IMR-90 (cell line): ENCODE measurements at regions not wholly inside any gene's neighbourhood (a gene's known extent, or its start where the extent isn't known, plus 50 kb on each side); places are given as distances from the start of the nearest gene placed in this dataset.

Source experiments
- ATAC-seq: fragments of 200-7000 bp; cut with Tn5 transposase; 2 replicates; pipeline ENCODE4 v1.9.1; 2020; ENCODE audit warnings: low read depth, mild to moderate bottlenecking, moderate library complexity
- BruUV-seq: library from RNA; stranded (reverse); fragments of 400-500 nt; replicated peaks from 2 replicates; lab custom pipeline; 2021; lab: Mats Ljungman, UMichigan
- CTCF ChIA-PET: fragments of 300-600 bp; formaldehyde crosslinking; extraction: SDS; loops from one replicate; lab custom pipeline; 2021; ENCODE audit warnings: antibody characterized with exemption; lab: Yijun Ruan, JAX
- POLR2A ChIA-PET: fragments of 300-600 bp; sonication (Branson Sonifier 250); formaldehyde crosslinking; loops from one replicate; lab custom pipeline; 2022; ENCODE audit warnings: antibody characterized with exemption; ENCODE audit not compliant: unreplicated experiment; lab: Charles Lee
- DNase-seq: peaks from one replicate; pipeline ENCODE4 v3.0.0; 2013
- H2AFZ ChIP-seq: replicated peaks from 2 replicates; pipeline ENCODE3; 2013; ENCODE audit warnings: low read length, mild to moderate bottlenecking; ENCODE audit not compliant: poor library complexity
- H2AK5ac ChIP-seq: 2 replicates; pipeline ENCODE4 v1.6.1; 2013; ENCODE audit warnings: low read depth, low read length, inconsistent platforms
- H2AK9ac ChIP-seq: replicated peaks from 2 replicates; pipeline ENCODE3; 2013; ENCODE audit warnings: mild to moderate bottlenecking, low read depth, low read length, moderate library complexity; ENCODE audit not compliant: poor library complexity
- H2BK120ac ChIP-seq: 2 replicates; pipeline ENCODE4 v1.6.1; 2013; ENCODE audit warnings: low read depth, low read length, inconsistent platforms
- H2BK15ac ChIP-seq: 3 replicates; pipeline ENCODE4 v1.6.1; 2013; ENCODE audit warnings: low read depth, low read length, inconsistent platforms
- H2BK20ac ChIP-seq: 2 replicates; pipeline ENCODE4 v1.6.1; 2013; ENCODE audit warnings: low read depth, mild to moderate bottlenecking, inconsistent platforms, low read length, moderate library complexity
- H2BK5ac ChIP-seq: 2 replicates; pipeline ENCODE4 v1.6.1; 2013; ENCODE audit warnings: mild to moderate bottlenecking, low read depth, low read length, inconsistent platforms; ENCODE audit not compliant: poor library complexity, severe bottlenecking
- H3K14ac ChIP-seq: replicated peaks from 2 replicates; pipeline ENCODE4 v1.6.1; 2013; ENCODE audit warnings: low read depth, low read length, inconsistent platforms
- H3K18ac ChIP-seq: 2 replicates; pipeline ENCODE4 v1.6.1; 2013; ENCODE audit warnings: low read depth, low read length, control low read depth
- H3K23ac ChIP-seq: 2 replicates; pipeline ENCODE4 v1.6.1; 2013; ENCODE audit warnings: low read depth, low read length, inconsistent platforms
- H3K27ac ChIP-seq: 2 replicates; pipeline ENCODE4 v1.5.1; 2013; ENCODE audit warnings: mild to moderate bottlenecking, control low read depth, low read length; ENCODE audit not compliant: insufficient read depth
- H3K27me3 ChIP-seq: 2 replicates; pipeline ENCODE4 v1.6.1; 2013; ENCODE audit warnings: low read length; ENCODE audit not compliant: control insufficient read depth, insufficient read depth
- H3K36me3 ChIP-seq: 2 replicates; pipeline ENCODE4 v1.6.1; 2013; ENCODE audit warnings: low read length, mixed read lengths; ENCODE audit not compliant: control insufficient read depth, insufficient read depth
- H3K4ac ChIP-seq: 2 replicates; pipeline ENCODE4 v1.6.1; 2013; ENCODE audit warnings: low read depth, low read length, inconsistent platforms
- H3K4me1 ChIP-seq: 2 replicates; pipeline ENCODE4 v1.6.1; 2013; ENCODE audit warnings: low read length, mixed read lengths; ENCODE audit not compliant: control insufficient read depth, insufficient read depth
- H3K4me2 ChIP-seq: 2 replicates; pipeline ENCODE4 v1.6.1; 2013; ENCODE audit warnings: low read depth, mild to moderate bottlenecking, control low read depth, low read length, moderate library complexity
- H3K4me3 ChIP-seq: 2 replicates; pipeline ENCODE4 v1.5.1; 2013; ENCODE audit warnings: low read depth, mild to moderate bottlenecking, control low read depth, low read length, moderate library complexity; ENCODE audit not compliant: insufficient read depth
- H3K56ac ChIP-seq: 2 replicates; pipeline ENCODE4 v1.6.1; 2013; ENCODE audit warnings: low read length, inconsistent platforms; ENCODE audit not compliant: insufficient read depth; ENCODE audit errors: extremely low read depth
- H3K79me1 ChIP-seq, 2 experiments: 2 replicates each; pipeline ENCODE4 v1.6.1; 2013; ENCODE audit warnings: low read length in 2 of 2, inconsistent platforms in 1 of 2, low read depth in 1 of 2
- H3K9ac ChIP-seq: 2 replicates; pipeline ENCODE4 v1.6.1; 2013; ENCODE audit warnings: low read depth, low read length, control low read depth
- H3K9me1 ChIP-seq: 2 replicates; pipeline ENCODE4 v1.6.1; 2013; ENCODE audit warnings: low read length, inconsistent platforms; ENCODE audit not compliant: insufficient read depth
- H3K9me3 ChIP-seq: 2 replicates; pipeline ENCODE4 v1.6.1; 2013; ENCODE audit warnings: low read length; ENCODE audit not compliant: control insufficient read depth, insufficient read depth
- H4K20me1 ChIP-seq: 2 replicates; pipeline ENCODE4 v1.6.1; 2013; ENCODE audit warnings: low read length, inconsistent platforms; ENCODE audit not compliant: insufficient read depth
- H4K5ac ChIP-seq: 2 replicates; pipeline ENCODE4 v1.6.1; 2013; ENCODE audit warnings: mild to moderate bottlenecking, low read depth, low read length, control low read depth
- H4K8ac ChIP-seq, 2 experiments: 2 replicates each; pipeline ENCODE4 v1.6.1; 2013; ENCODE audit warnings: low read depth in 2 of 2, low read length in 2 of 2, control low read depth in 1 of 2, inconsistent platforms in 1 of 2
- H4K91ac ChIP-seq: 2 replicates; pipeline ENCODE4 v1.6.1; 2013; ENCODE audit warnings: low read depth, low read length, inconsistent platforms; ENCODE audit not compliant: insufficient read depth
- BHLHE40 ChIP-seq: fragments of 150-350 bp; IDR thresholded peaks from 2 replicates; pipeline ENCODE4 v1.6.1; 2016; ENCODE audit warnings: mild to moderate bottlenecking, low read depth, low read length
- CHD1 ChIP-seq: IDR thresholded peaks from 2 replicates; pipeline ENCODE4 v1.6.1; 2012; ENCODE audit warnings: low read depth, low read length, improper control_type of control experiment
- CTCF ChIP-seq: conservative IDR thresholded peaks from 2 replicates; pipeline ENCODE4 v1.5.1; 2012; ENCODE audit warnings: mild to moderate bottlenecking, low read depth, low read length, improper control_type of control experiment
- ELK1 ChIP-seq: fragments of 150-350 bp; IDR thresholded peaks from 2 replicates; pipeline ENCODE4 v1.6.1; 2016; ENCODE audit warnings: low read depth, mild to moderate bottlenecking, low read length, moderate library complexity, borderline replicate concordance
- FOS ChIP-seq: fragments of 150-350 bp; IDR thresholded peaks from 2 replicates; pipeline ENCODE4 v1.6.1; 2016; ENCODE audit warnings: low read depth, low read length
- MAFK ChIP-seq: IDR thresholded peaks from 2 replicates; pipeline ENCODE4 v1.6.1; 2012; ENCODE audit warnings: low read depth, low read length, improper control_type of control experiment
- MXI1 ChIP-seq: IDR thresholded peaks from 2 replicates; pipeline ENCODE4 v1.6.1; 2012; ENCODE audit warnings: low read depth, mild to moderate bottlenecking, low read length, moderate library complexity, borderline replicate concordance
- NFE2L2 ChIP-seq: fragments of 150-350 bp; IDR thresholded peaks from 2 replicates; pipeline ENCODE4 v1.6.1; 2016; ENCODE audit warnings: low read depth, mild to moderate bottlenecking, low read length
- RAD21 ChIP-seq: IDR thresholded peaks from 2 replicates; pipeline ENCODE4 v1.6.1; 2012; ENCODE audit warnings: low read length, improper control_type of control experiment
- RCOR1 ChIP-seq: IDR thresholded peaks from 2 replicates; pipeline ENCODE4 v1.6.1; 2012; ENCODE audit warnings: mild to moderate bottlenecking, low read length, improper control_type of control experiment; ENCODE audit not compliant: insufficient replicate concordance
- USF2 ChIP-seq: fragments of 150-350 bp; IDR thresholded peaks from 2 replicates; pipeline ENCODE4 v1.6.1; 2017; ENCODE audit warnings: mild to moderate bottlenecking, antibody characterized with exemption, low read length, low read depth
- WGBS, 2 experiments: methylation state at CpG; one replicate each; pipeline versions ENCODE4 v1.1.5 to v1.1.7; 2013; ENCODE audit warnings: missing lambda C conversion rate in 2 of 2; ENCODE audit not compliant: insufficient read length in 1 of 2; ENCODE audit errors: extremely low coverage in 2 of 2; 5-methylcytosine and 5-hydroxymethylcytosine counted together
- dilution Hi-C: fragments of 300-500 bp; cut with HindIII; formaldehyde crosslinking; loops from one replicate; pipeline ENCODE4 v1.14.3; 2018; ENCODE audit warnings: low sequenced_read_pairs; ENCODE audit not compliant: unreplicated experiment
- in situ Hi-C: fragments of 300-500 bp; cut with MboI; formaldehyde crosslinking; loops from 3 replicates; pipeline ENCODE4 v1.14.3; 2019; ENCODE audit warnings: low sequenced_read_pairs, inconsistent platforms, mixed read lengths
- intact Hi-C: fragments of 100-400 bp; cut with micrococcal nuclease; formaldehyde crosslinking; loops from 2 replicates; pipeline ENCODE4 v1.10.0; 2022

- no peak overlapping the region for H3K18ac ChIP-seq
- H3K27ac ChIP-seq = no peak overlapping the region
- H2AK9ac ChIP-seq = no peak overlapping the region
- no peak overlapping the region for H4K91ac ChIP-seq
- H3K23ac ChIP-seq = no peak overlapping the region
- 0 out of 2 replicates have a peak, but pooled peaks cover 2% of the 10 kb centered on the region for H3K9me3 ChIP-seq
- H2BK5ac ChIP-seq = no peak overlapping the region
- H3K4ac ChIP-seq = no peak overlapping the region
- in situ Hi-C loops = no loop called here
- ATAC-seq (no peak), DNase-seq (no peak)
- no peak overlapping the region for H2AFZ ChIP-seq
- no peak for TF ChIP-seq FOS
- no peak for TF ChIP-seq RAD21
- TF ChIP-seq NFE2L2 = no peak
- no peak for TF ChIP-seq CHD1
- no peak for TF ChIP-seq CTCF
- no peak for TF ChIP-seq ELK1
- no peak for TF ChIP-seq MAFK
- no peak for TF ChIP-seq BHLHE40
- no peak for TF ChIP-seq USF2
- TF ChIP-seq MXI1 = no peak
- no peak for TF ChIP-seq RCOR1
- H2BK20ac ChIP-seq = no peak overlapping the region
- ChIA-PET CTCF (no interaction called here), POLR2A (no interaction called here)
- H3K14ac ChIP-seq = no peak overlapping the region
- intact Hi-C loops = no loop called here
- H2BK120ac ChIP-seq = no peak overlapping the region
- WGBS, 2 experiments = no CpG with 5 or more reads among the region's 6 CpGs
- no peak overlapping the region for H2BK15ac ChIP-seq
- H3K56ac ChIP-seq = no peak overlapping the region
- no peak overlapping the region for H4K8ac ChIP-seq
- no peak overlapping the region for H4K5ac ChIP-seq
- H3K4me1 ChIP-seq = no peaks in the 10 kb centered on the region
- no peak overlapping the region for H2AK5ac ChIP-seq
- H3K9me1 ChIP-seq = no peaks in the 10 kb centered on the region
- H3K9ac ChIP-seq = no peak overlapping the region
- no TSS peak for BruUV-seq
- no peaks in the 10 kb centered on the region for H3K79me1 ChIP-seq
- H3K4me3 ChIP-seq = no peak overlapping the region
- no peaks in the 10 kb centered on the region for H3K36me3 ChIP-seq
- no peak overlapping the region for H3K4me2 ChIP-seq
- no peaks in the 10 kb centered on the region for H4K20me1 ChIP-seq
- no peaks in the 10 kb centered on the region for H3K27me3 ChIP-seq
- dilution Hi-C loops = no loop called here
Measured at GRCh38 chr2:82875858-82876257, 1583.2 kb downstream of the SUCLG1 start.
